ENCODE measurements at regions not wholly inside any gene's neighbourhood (a gene's known extent, or its start where the extent isn't known, plus 50 kb on each side); places are given as distances from the start of the nearest gene placed in this dataset.

GRCh38 chr17:83144421-83145357 lies 65.3 kb downstream of the METRNL start:
- Mint-ChIP-seq H3K27ac (no peak overlapping the region), H3K4me3 (no peak overlapping the region), H3K9me3 (peaks cover 3 to 17% (median 7%) of the 10 kb centered on the region in 7 donors), H3K4me1 (no peaks in the 10 kb centered on the region), H3K36me3 (peaks cover 0 to 7% of the 10 kb centered on the region in 2 donors), H3K27me3 (peaks cover 21 to 25% (median 23%) of the 10 kb centered on the region in 3 donors)
- ATAC-seq (ENCODE audit: low read depth in 2 of 2) (no peak), DNase-seq (no peak)

DNA sequence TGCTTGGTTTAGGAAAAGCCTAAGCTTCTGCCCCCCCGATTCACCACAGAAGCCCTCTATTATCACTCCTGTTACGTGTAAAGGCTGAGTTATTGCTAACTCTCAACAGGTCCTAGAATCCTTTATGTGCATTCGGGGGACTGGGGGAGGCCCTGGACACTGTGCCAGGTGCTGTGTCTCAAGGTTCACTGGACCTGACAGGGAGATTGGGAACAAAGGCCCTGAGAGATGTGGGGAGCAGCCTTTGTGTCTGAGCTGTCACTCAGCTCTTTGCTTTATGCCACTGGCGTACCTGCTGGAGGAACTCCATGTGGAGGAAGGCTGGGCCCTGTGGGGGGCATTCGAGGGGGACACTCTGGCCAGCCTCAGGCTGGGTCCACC lies 65.9 kb downstream of the METRNL start:
- Mint-ChIP-seq H3K36me3 (peaks cover 0 to 7% of the 10 kb centered on the region in 2 donors), H3K27me3 (peaks cover 24 to 29% (median 25%) of the 10 kb centered on the region in 3 donors), H3K4me1 (no peaks in the 10 kb centered on the region), H3K27ac (peak overlapping the region in 1 of 6 donors; percentile 39), H3K4me3 (no peak overlapping the region), H3K9me3 (peaks cover 3 to 17% (median 7%) of the 10 kb centered on the region in 7 donors)
- ATAC-seq (ENCODE audit: low read depth in 2 of 2), result no peak
- no peak for DNase-seq

DNA sequence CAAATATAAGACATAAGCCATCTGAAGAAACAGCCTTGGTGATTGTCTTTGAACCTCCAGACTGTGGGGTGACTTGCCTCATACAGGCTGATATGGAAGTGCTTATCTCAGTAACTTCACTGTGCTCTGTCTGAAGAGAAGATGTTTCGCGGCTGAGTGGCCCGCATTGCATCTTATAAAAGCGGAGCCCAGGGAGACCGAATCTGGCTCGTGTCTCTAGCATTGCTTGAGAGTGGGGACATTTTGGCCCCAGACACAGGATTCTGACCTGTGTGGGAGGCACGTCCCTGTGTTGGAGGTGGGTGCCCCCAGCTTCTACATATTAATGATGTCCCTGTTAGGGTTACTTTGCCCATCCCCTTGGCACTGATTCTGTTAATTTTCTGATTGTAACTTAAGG lies 66.4 kb downstream of the METRNL start:
- Mint-ChIP-seq H3K4me1 (no peaks in the 10 kb centered on the region), H3K36me3 (peaks cover 0 to 7% of the 10 kb centered on the region in 2 donors), H3K27ac (no peak overlapping the region), H3K9me3 (peaks cover 3 to 17% (median 7%) of the 10 kb centered on the region in 7 donors), H3K27me3 (peaks cover 24 to 34% (median 25%) of the 10 kb centered on the region in 3 donors), H3K4me3 (no peak overlapping the region)
- no peak for DNase-seq
- ATAC-seq (ENCODE audit: low read depth in 2 of 2), result no peak

DNA sequence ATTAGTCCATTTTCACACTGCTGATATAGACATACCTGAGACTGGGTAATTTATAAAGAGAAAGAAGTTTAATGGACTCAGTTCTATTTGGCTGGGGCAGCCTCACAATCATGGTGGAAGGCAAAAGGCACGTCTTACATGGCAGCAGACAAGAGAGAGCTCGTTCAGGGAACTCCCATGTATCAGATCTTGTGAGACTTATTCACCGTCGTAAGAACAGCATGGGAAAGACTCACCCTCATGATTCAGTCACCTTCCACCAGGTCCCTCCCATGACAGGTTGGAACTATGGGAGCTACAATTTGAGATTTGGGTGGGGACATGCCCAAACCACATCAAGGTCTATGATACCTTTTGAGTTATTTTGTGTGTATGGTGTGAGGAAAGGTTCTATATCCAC lies 66.9 kb downstream of the METRNL start:
- Mint-ChIP-seq H3K27ac (no peak overlapping the region), H3K4me1 (no peaks in the 10 kb centered on the region), H3K27me3 (peaks cover 25 to 39% (median 29%) of the 10 kb centered on the region in 3 donors), H3K9me3 (peaks cover 3 to 15% (median 7%) of the 10 kb centered on the region in 7 donors), H3K4me3 (no peak overlapping the region), H3K36me3 (peaks cover 0 to 7% of the 10 kb centered on the region in 2 donors)
- no peak for DNase-seq
- ATAC-seq (ENCODE audit: low read depth in 2 of 2), result no peak

- Mint-ChIP-seq H3K36me3 (peaks cover 0 to 3% of the 10 kb centered on the region in 2 donors), H3K27me3 (peaks cover 25 to 41% (median 28%) of the 10 kb centered on the region in 3 donors), H3K4me3 (no peak overlapping the region), H3K27ac (no peak overlapping the region), H3K9me3 (peaks cover under 1 to 6% (median 3%) of the 10 kb centered on the region in 7 donors), H3K4me1 (no peaks in the 10 kb centered on the region)
- DNase-seq (no peak), ATAC-seq (ENCODE audit: low read depth in 2 of 2) (no peak)
These were observed 67.9 kb downstream of the METRNL start for GRCh38 chr17:83147280-83147679.

- ATAC-seq (ENCODE audit: low read depth in 2 of 2), result no peak
- Mint-ChIP-seq H3K27me3 (peaks cover 21 to 41% (median 25%) of the 10 kb centered on the region in 3 donors), H3K36me3 (no peaks in the 10 kb centered on the region), H3K27ac (no peak overlapping the region), H3K4me3 (no peak overlapping the region), H3K4me1 (no peaks in the 10 kb centered on the region), H3K9me3 (no peaks in the 10 kb centered on the region)
- DNase-seq, result no peak
These were observed 69.1 kb downstream of the METRNL start for GRCh38 chr17:83148317-83149028.

DNA sequence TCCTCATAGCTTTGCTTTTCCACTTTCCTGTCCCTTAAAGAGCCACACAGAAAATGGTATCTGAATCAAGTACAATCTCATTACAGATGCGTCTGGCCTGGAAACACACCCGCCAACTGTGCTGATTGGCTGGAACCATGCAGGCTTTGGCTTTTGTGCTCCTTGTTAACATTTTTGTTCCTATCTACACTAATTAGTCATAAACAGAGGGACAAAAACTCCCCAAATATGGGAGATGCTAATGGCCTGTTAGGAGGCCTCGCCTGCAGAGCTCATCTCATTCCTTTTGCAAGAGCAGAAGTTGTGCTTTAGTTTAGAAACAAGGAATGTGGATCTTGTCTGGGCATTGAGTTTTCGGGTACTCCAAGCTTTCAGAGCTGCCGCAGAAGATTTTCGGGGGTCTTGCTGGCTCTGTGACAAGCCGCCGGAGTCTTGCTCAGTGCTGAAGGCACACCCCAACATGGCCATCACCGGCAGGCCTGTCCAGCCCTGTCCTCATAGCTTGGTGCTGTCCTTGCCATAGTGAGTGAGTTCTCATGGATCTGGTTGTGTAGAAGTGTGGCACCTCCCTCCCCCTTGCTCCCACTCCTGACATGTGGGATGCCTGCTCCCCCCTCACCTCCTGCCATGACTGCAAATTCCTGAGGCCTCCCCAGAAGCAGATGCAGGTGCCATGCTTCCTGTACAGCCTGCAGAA lies 69.8 kb downstream of the METRNL start:
- no peak for DNase-seq
- no peak for ATAC-seq (ENCODE audit: low read depth in 2 of 2)
- Mint-ChIP-seq H3K36me3 (no peaks in the 10 kb centered on the region), H3K27me3 (peaks cover 21 to 37% (median 25%) of the 10 kb centered on the region in 3 donors), H3K4me3 (no peak overlapping the region), H3K4me1 (no peaks in the 10 kb centered on the region), H3K27ac (no peak overlapping the region), H3K9me3 (no peaks in the 10 kb centered on the region)

DNA sequence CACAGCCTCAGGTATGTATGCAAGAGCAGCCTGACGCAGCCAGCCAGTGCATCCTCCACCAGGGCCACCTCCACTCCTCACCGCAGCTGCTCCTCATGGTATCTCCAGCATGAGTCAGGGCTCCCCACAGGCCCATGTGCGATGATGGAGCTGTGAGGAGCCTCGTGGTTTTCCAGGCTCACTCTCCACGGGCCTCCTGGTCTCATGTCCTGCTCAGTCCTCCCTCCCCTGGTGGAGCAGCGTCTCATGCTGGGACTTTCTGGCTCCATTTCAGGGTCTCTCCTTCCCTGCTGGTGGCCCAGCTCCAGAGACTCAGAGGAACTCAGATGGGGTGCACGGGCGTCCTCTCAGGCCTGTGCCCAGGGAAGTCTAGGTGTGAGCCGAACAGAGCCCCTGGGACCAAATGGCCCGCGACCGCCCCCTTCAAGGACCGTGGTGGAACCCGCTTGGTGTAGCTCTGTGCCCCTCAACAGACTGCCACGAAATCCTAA lies 70.4 kb downstream of the METRNL start:
- H3K27ac Mint-ChIP-seq, result no peak overlapping the region
- H3K4me3 Mint-ChIP-seq, result no peak overlapping the region

DNA sequence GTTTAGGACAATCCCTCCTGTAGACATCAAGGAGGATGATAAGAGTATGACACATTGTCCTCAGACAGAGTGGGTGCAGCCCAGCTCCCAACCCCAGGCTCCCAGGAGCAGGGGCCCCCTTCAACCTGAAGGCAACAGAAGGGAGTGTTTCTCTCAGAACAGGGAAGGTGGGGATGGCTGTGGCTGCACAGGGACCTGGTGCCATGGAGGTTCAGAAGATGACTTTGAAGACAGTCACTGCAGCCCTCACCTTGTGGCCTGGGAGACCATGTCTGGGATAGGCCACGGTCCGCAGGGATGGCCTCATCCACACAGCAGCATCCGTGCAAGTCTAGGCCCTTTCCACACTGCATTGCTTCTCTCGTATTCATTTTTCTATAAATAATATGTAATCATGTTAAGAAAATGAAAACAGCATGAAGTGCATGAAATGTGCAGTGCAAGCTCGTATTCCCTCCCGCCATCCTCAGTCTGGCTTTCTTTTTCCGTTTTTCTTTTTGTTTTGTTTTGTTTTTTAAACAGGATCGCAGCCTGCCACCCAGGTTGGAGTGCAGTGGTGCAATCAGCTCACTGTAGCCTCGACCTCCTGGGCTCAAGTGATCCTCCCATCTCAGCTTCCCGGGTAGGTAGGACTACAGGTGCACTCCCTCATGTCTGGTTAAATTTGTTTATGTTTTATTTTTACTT lies 71.1 kb downstream of the METRNL start:
- Mint-ChIP-seq H3K9me3 (no peaks in the 10 kb centered on the region), H3K36me3 (no peaks in the 10 kb centered on the region), H3K27ac (no peak overlapping the region), H3K4me3 (no peak overlapping the region), H3K4me1 (peaks cover 4 to 6% (median 5%) of the 10 kb centered on the region in 3 donors), H3K27me3 (peaks cover 18 to 30% (median 21%) of the 10 kb centered on the region in 3 donors)
- ATAC-seq (ENCODE audit: low read depth in 2 of 2), result no peak
- no peak for DNase-seq

More for the DNA sequence above, 70.4 kb downstream of the METRNL start:
- no peaks in the 10 kb centered on the region for H3K9me3 Mint-ChIP-seq
- H3K4me1 Mint-ChIP-seq, result peaks cover 2 to 3% (median 3%) of the 10 kb centered on the region in 3 donors
- DNase-seq (no peak), ATAC-seq (ENCODE audit: low read depth in 2 of 2) (no peak)
- H3K27me3 Mint-ChIP-seq, result peaks cover 21 to 32% (median 25%) of the 10 kb centered on the region in 3 donors
- no peaks in the 10 kb centered on the region for H3K36me3 Mint-ChIP-seq

- no peaks in the 10 kb centered on the region for H3K9me3 Mint-ChIP-seq
- peaks cover 20 to 30% (median 21%) of the 10 kb centered on the region in 3 donors for H3K27me3 Mint-ChIP-seq
- H3K4me1 Mint-ChIP-seq, result peaks cover 4 to 8% (median 5%) of the 10 kb centered on the region in 3 donors
- no peak overlapping the region for H3K27ac Mint-ChIP-seq
- ATAC-seq (ENCODE audit: low read depth in 2 of 2), result no peak
- no peak overlapping the region for H3K4me3 Mint-ChIP-seq
- no peak for DNase-seq
- H3K36me3 Mint-ChIP-seq, result no peaks in the 10 kb centered on the region
These were observed 71.6 kb downstream of the METRNL start for GRCh38 chr17:83151056-83151441.

- peak overlapping the region in 1 of 6 donors; percentile 60 for H3K27ac Mint-ChIP-seq
- no peak overlapping the region for H3K4me3 Mint-ChIP-seq
- no peaks in the 10 kb centered on the region for H3K36me3 Mint-ChIP-seq
- no peaks in the 10 kb centered on the region for H3K9me3 Mint-ChIP-seq
- DNase-seq (no peak), ATAC-seq (ENCODE audit: low read depth in 2 of 2) (no peak)
- H3K27me3 Mint-ChIP-seq, result peaks cover 21 to 36% (median 21%) of the 10 kb centered on the region in 3 donors
- peaks cover 4 to 8% (median 5%) of the 10 kb centered on the region in 3 donors for H3K4me1 Mint-ChIP-seq
These were observed 72.2 kb downstream of the METRNL start for GRCh38 chr17:83151442-83152226.

DNA sequence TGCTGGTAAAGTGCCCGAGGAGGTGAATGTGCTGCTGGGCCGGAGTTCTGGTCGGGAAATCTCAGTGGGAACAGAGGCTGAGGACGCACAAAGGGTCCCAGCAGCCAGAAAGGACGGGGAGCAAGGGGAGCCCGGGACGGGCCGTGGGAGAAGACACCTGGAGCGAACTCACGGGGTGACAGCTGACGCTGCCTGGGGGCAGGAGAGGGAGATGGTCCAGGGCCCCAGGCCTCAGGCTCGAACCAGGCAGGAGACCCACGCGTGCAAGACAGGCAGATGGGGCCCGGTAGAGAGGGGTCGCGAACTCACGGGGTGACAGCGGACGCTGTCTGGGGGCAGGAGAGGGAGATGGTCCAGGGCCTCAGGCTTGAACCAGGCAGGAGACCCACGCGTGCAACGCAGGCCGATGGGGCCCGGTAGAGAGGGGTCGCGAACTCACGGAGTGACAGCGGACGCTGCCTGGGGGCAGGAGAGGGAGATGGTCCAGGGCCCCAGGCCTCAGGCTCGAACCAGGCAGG lies 72.9 kb downstream of the METRNL start:
- peak overlapping the region in 1 of 6 donors; percentile 60 for H3K27ac Mint-ChIP-seq
- ATAC-seq (ENCODE audit: low read depth in 2 of 2), result no peak
- no peak for DNase-seq
- no peaks in the 10 kb centered on the region for H3K36me3 Mint-ChIP-seq
- H3K4me3 Mint-ChIP-seq, result no peak overlapping the region
- H3K27me3 Mint-ChIP-seq, result peaks cover 21 to 36% (median 21%) of the 10 kb centered on the region in 3 donors
- no peaks in the 10 kb centered on the region for H3K9me3 Mint-ChIP-seq
- H3K4me1 Mint-ChIP-seq, result peaks cover 4 to 8% (median 5%) of the 10 kb centered on the region in 3 donors

All from naive B cell (primary cell).